Pancreas (tissue), 10 donors: ENCODE measurements at regions not wholly inside any gene's neighbourhood (a gene's known extent, or its start where the extent isn't known, plus 50 kb on each side); places are given as distances from the start of the nearest gene placed in this dataset.

Experiments used
- ATAC-seq, 4 donors: fragments of 200-7000 bp; cut with Tn5 transposase; one replicate each; pipeline versions ENCODE4 v1.8.0 to v1.9.1; 2020; ENCODE audit warnings: mild to moderate bottlenecking in 4 of 4, moderate library complexity in 4 of 4
- DNase-seq, 6 donors: peaks; one replicate each; pipeline ENCODE4 v3.0.0-alpha.2; 2020
- FAIRE-seq: peaks from 2 replicates; lab custom pipeline; 2012; peaks lifted over from hg19 to GRCh38; lab: Jason Lieb, UNC
- H3K27ac ChIP-seq, 4 donors: fragments of 200-600 bp; sonication (generic); 1 replicate in 3 of 4; 2 replicates in 1 of 4; pipeline versions ENCODE4 v1.5.0 to v1.8.0; 2020
- H3K27me3 ChIP-seq, 4 donors: fragments of 200-600 bp; one replicate each; pipeline ENCODE4 v1.8.0; 2021
- H3K36me3 ChIP-seq, 3 donors: fragments of 200-600 bp; sonication (generic) in 1 of 3; one replicate each; pipeline versions ENCODE4 v1.5.0 to v1.8.0; 2020 to 2021
- H3K4me1 ChIP-seq, 3 donors: fragments of 200-600 bp; one replicate each; pipeline ENCODE4 v1.8.0; 2021
- H3K4me3 ChIP-seq, 4 donors: fragments of 200-600 bp; sonication (generic) in 2 of 4; one replicate each; pipeline versions ENCODE4 v1.5.0 to v1.8.0; 2020 to 2021
- H3K9me3 ChIP-seq, 4 donors: fragments of 200-600 bp; one replicate each; pipeline ENCODE4 v1.8.0; 2021
- CTCF ChIP-seq, 4 donors: fragments of 200-600 bp; sonication (generic) in 3 of 4; IDR thresholded peaks; one replicate each; pipeline versions ENCODE4 v1.5.0 to v1.8.0; 2021; ENCODE audit warnings: antibody characterized with exemption in 4 of 4
- WGBS, 2 donors: extraction: QIAGEN DNeasy Blood & Tissue Kit; methylation state at CpG; one replicate each; pipeline ENCODE4 v1.1.7; 2013; 5-methylcytosine and 5-hydroxymethylcytosine counted together
- intact Hi-C, 3 donors: fragments of 100-400 bp; cut with DNase I; formaldehyde crosslinking; loops; one replicate each; pipeline versions ENCODE4 v1.11.1 to v1.14.2; 2022
- donor health status: healthy with polysubstance abuse.
- donor health status: DM: no; HTN: no; CAD: no; lungs with moderate emphysema.
- donor health status: DM: no; HTN: no; CAD: no.
- donor health status: control.
- donor health status: control.
- donor health status: Bipolar disorder and iron deficiency.
- donor health status: DM: yes; HTN: yes; CAD: no.
- donor health status: DM: no; HTN: no; CAD: no.
- donor health status: DM: no; HTN: no; CAD: no.
- donor health status: DM: yes; HTN: yes; CAD: no.

GRCh38 chr11:91394727-91395414 lies 829.7 kb upstream of the FAT3 start:
- Histone ChIP-seq H3K9me3 (no peaks in the 10 kb centered on the region), H3K4me3 (no peak overlapping the region), H3K4me1 (peaks cover 0 to 17% (median 8%) of the 10 kb centered on the region in 3 donors), H3K27me3 (no peaks in the 10 kb centered on the region), H3K27ac (peak overlapping the region in 1 of 4 donors; percentile 19), H3K36me3 (no peaks in the 10 kb centered on the region)
- FAIRE-seq: no peak
- intact Hi-C loops: no loop called here
- DNase-seq: peak in 5 of 6 donors; percentile 25 to 46 (median 26)
- ATAC-seq: peak; percentile 25 to 81 (median 62)
- TF ChIP-seq CTCF (IDR thresholded peaks at IDR 0.05): no peak
- WGBS, 2 donors: 9 to 18% methylated on average over 5 of the region's 5 CpGs

- Histone ChIP-seq H3K4me3 (no peak overlapping the region), H3K27me3 (no peaks in the 10 kb centered on the region), H3K9me3 (no peaks in the 10 kb centered on the region), H3K4me1 (peaks cover 0 to 17% (median 8%) of the 10 kb centered on the region in 3 donors), H3K27ac (peak overlapping the region in 2 of 4 donors; percentile 19 to 24), H3K36me3 (no peaks in the 10 kb centered on the region)
- no peak for FAIRE-seq
- intact Hi-C loops: no loop called here
- 37 to 43% methylated on average over 6 of the region's 6 CpGs for WGBS, 2 donors
- no peak for TF ChIP-seq CTCF (IDR thresholded peaks at IDR 0.05)
- ATAC-seq: peak in 3 of 4 donors; percentile 5 to 55 (median 51)
- DNase-seq: no peak
Measured at GRCh38 chr11:91394073-91394726, 830.4 kb upstream of the FAT3 start.

- H3K9me3 ChIP-seq: no peaks in the 10 kb centered on the region
- H3K27ac ChIP-seq: peak overlapping the region in 1 of 4 donors; percentile 39
- intact Hi-C loops: no loop called here
- no peaks in the 10 kb centered on the region for H3K27me3 ChIP-seq
- no peak for FAIRE-seq
- ATAC-seq: peak in 2 of 4 donors; percentile 58 to 72
- TF ChIP-seq CTCF (IDR thresholded peaks at IDR 0.05): no peak
- no peaks in the 10 kb centered on the region for H3K36me3 ChIP-seq
- H3K4me3 ChIP-seq: no peak overlapping the region
- no peaks in the 10 kb centered on the region for H3K4me1 ChIP-seq
- DNase-seq: no peak
- WGBS, 2 donors: 14 to 15% methylated on average over 2 of the region's 2 CpGs
Measured at GRCh38 chr11:91382946-91383345, 841.7 kb upstream of the FAT3 start.

GRCh38 chr11:91374794-91375193 lies 849.8 kb upstream of the FAT3 start:
- FAIRE-seq (no peak), DNase-seq (no peak), ATAC-seq (no peak)
- WGBS, 2 donors: 50 to 61% methylated on average over 2 of the region's 2 CpGs
- H3K9me3 ChIP-seq: no peaks in the 10 kb centered on the region
- H3K4me3 ChIP-seq: no peak overlapping the region
- H3K4me1 ChIP-seq: no peaks in the 10 kb centered on the region
- H3K36me3 ChIP-seq: no peaks in the 10 kb centered on the region
- no peak for TF ChIP-seq CTCF (IDR thresholded peaks at IDR 0.05)
- H3K27ac ChIP-seq: no peak overlapping the region
- intact Hi-C loops: no loop called here
- no peaks in the 10 kb centered on the region for H3K27me3 ChIP-seq

- no peak for TF ChIP-seq CTCF (IDR thresholded peaks at IDR 0.05)
- H3K4me1 ChIP-seq: no peaks in the 10 kb centered on the region
- no peak overlapping the region for H3K4me3 ChIP-seq
- H3K36me3 ChIP-seq: no peaks in the 10 kb centered on the region
- H3K27ac ChIP-seq: no peak overlapping the region
- H3K9me3 ChIP-seq: no peaks in the 10 kb centered on the region
- 47 to 59% methylated on average over 4 of the region's 4 CpGs for WGBS, 2 donors
- intact Hi-C loops: no loop called here
- DNase-seq (no peak), ATAC-seq (no peak), FAIRE-seq (no peak)
- H3K27me3 ChIP-seq: no peaks in the 10 kb centered on the region
Measured at GRCh38 chr11:91373497-91373896, 851.1 kb upstream of the FAT3 start.
